Loucy (cell line): ENCODE measurements at regions not wholly inside any gene's neighbourhood (a gene's known extent, or its start where the extent isn't known, plus 50 kb on each side); places are given as distances from the start of the nearest gene placed in this dataset.

ENCODE experiments used
- EZH2phosphoT487 ChIP-seq: fragments of 200-600 bp; IDR thresholded peaks from 2 replicates; pipeline ENCODE4 v1.6.1; 2018; ENCODE audit warnings: antibody characterized with exemption, mild to moderate bottlenecking, moderate library complexity, borderline replicate concordance
- TF ChIP-seq, protein P1 (sequence below): fragments of 200-600 bp; sonication (generic); conservative IDR thresholded peaks from 2 replicates; pipeline ENCODE4 v1.5.1; 2014; ENCODE audit warnings: mild to moderate bottlenecking, antibody characterized with exemption, low read length

DNA sequence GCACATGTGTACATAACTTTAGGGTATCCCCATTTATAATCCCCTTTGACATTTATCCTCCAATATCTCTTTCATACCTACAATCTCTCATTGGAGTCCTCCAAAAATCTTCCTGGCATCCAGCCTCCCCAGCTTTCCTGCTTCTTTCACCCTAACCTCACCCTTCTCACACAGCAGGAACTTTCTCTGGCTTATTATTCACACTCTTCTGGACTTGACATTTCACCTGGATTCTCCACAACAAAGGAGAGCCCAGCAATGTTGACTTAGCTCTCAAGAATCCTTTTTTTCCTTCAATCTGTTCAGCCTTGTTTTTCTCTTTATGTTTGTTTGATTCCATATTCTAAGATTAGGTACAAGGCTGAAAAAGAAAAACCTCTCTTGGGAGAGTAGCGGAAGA lies 783.6 kb upstream of the ACVR2A start:
- TF ChIP-seq, protein P1, sequence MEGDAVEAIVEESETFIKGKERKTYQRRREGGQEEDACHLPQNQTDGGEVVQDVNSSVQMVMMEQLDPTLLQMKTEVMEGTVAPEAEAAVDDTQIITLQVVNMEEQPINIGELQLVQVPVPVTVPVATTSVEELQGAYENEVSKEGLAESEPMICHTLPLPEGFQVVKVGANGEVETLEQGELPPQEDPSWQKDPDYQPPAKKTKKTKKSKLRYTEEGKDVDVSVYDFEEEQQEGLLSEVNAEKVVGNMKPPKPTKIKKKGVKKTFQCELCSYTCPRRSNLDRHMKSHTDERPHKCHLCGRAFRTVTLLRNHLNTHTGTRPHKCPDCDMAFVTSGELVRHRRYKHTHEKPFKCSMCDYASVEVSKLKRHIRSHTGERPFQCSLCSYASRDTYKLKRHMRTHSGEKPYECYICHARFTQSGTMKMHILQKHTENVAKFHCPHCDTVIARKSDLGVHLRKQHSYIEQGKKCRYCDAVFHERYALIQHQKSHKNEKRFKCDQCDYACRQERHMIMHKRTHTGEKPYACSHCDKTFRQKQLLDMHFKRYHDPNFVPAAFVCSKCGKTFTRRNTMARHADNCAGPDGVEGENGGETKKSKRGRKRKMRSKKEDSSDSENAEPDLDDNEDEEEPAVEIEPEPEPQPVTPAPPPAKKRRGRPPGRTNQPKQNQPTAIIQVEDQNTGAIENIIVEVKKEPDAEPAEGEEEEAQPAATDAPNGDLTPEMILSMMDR, result no peak
- TF ChIP-seq EZH2phosphoT487, result no peak
